22Rv1 (cell line): ENCODE measurements at regions not wholly inside any gene's neighbourhood (a gene's known extent, or its start where the extent isn't known, plus 50 kb on each side); places are given as distances from the start of the nearest gene placed in this dataset.

Source experiments
- ZFX ChIP-seq: fragments of 450-650 bp; IDR thresholded peaks from 2 replicates; pipeline ENCODE4 v1.6.1; 2017; ENCODE audit warnings: antibody characterized with exemption, borderline replicate concordance
- TF ChIP-seq, protein P1 (sequence below): fragments of 450-650 bp; IDR thresholded peaks from 2 replicates; pipeline ENCODE4 v1.5.1; 2017; ENCODE audit warnings: mild to moderate bottlenecking

- TF ChIP-seq, protein P1, sequence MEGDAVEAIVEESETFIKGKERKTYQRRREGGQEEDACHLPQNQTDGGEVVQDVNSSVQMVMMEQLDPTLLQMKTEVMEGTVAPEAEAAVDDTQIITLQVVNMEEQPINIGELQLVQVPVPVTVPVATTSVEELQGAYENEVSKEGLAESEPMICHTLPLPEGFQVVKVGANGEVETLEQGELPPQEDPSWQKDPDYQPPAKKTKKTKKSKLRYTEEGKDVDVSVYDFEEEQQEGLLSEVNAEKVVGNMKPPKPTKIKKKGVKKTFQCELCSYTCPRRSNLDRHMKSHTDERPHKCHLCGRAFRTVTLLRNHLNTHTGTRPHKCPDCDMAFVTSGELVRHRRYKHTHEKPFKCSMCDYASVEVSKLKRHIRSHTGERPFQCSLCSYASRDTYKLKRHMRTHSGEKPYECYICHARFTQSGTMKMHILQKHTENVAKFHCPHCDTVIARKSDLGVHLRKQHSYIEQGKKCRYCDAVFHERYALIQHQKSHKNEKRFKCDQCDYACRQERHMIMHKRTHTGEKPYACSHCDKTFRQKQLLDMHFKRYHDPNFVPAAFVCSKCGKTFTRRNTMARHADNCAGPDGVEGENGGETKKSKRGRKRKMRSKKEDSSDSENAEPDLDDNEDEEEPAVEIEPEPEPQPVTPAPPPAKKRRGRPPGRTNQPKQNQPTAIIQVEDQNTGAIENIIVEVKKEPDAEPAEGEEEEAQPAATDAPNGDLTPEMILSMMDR: no peak
- no peak for TF ChIP-seq ZFX
Observed at GRCh38 chr3:74516019-74516418, 98.4 kb downstream of the CNTN3 start.
